IMR-90 (cell line): ENCODE measurements at regions not wholly inside any gene's neighbourhood (a gene's known extent, or its start where the extent isn't known, plus 50 kb on each side); places are given as distances from the start of the nearest gene placed in this dataset.

Experiments
- ATAC-seq: fragments of 200-7000 bp; cut with Tn5 transposase; 2 replicates; pipeline ENCODE4 v1.9.1; 2020; ENCODE audit warnings: low read depth, mild to moderate bottlenecking, moderate library complexity
- BruUV-seq: library from RNA; stranded (reverse); fragments of 400-500 nt; replicated peaks from 2 replicates; lab custom pipeline; 2021; lab: Mats Ljungman, UMichigan
- CTCF ChIA-PET: fragments of 300-600 bp; formaldehyde crosslinking; extraction: SDS; loops from one replicate; lab custom pipeline; 2021; ENCODE audit warnings: antibody characterized with exemption; lab: Yijun Ruan, JAX
- POLR2A ChIA-PET: fragments of 300-600 bp; sonication (Branson Sonifier 250); formaldehyde crosslinking; loops from one replicate; lab custom pipeline; 2022; ENCODE audit warnings: antibody characterized with exemption; ENCODE audit not compliant: unreplicated experiment; lab: Charles Lee
- DNase-seq: peaks from one replicate; pipeline ENCODE4 v3.0.0; 2013
- H2AFZ ChIP-seq: replicated peaks from 2 replicates; pipeline ENCODE3; 2013; ENCODE audit warnings: low read length, mild to moderate bottlenecking; ENCODE audit not compliant: poor library complexity
- H2AK5ac ChIP-seq: 2 replicates; pipeline ENCODE4 v1.6.1; 2013; ENCODE audit warnings: low read depth, low read length, inconsistent platforms
- H2AK9ac ChIP-seq: replicated peaks from 2 replicates; pipeline ENCODE3; 2013; ENCODE audit warnings: mild to moderate bottlenecking, low read depth, low read length, moderate library complexity; ENCODE audit not compliant: poor library complexity
- H2BK120ac ChIP-seq: 2 replicates; pipeline ENCODE4 v1.6.1; 2013; ENCODE audit warnings: low read depth, low read length, inconsistent platforms
- H2BK15ac ChIP-seq: 3 replicates; pipeline ENCODE4 v1.6.1; 2013; ENCODE audit warnings: low read depth, low read length, inconsistent platforms
- H2BK20ac ChIP-seq: 2 replicates; pipeline ENCODE4 v1.6.1; 2013; ENCODE audit warnings: low read depth, mild to moderate bottlenecking, inconsistent platforms, low read length, moderate library complexity
- H2BK5ac ChIP-seq: 2 replicates; pipeline ENCODE4 v1.6.1; 2013; ENCODE audit warnings: mild to moderate bottlenecking, low read depth, low read length, inconsistent platforms; ENCODE audit not compliant: poor library complexity, severe bottlenecking
- H3K14ac ChIP-seq: replicated peaks from 2 replicates; pipeline ENCODE4 v1.6.1; 2013; ENCODE audit warnings: low read depth, low read length, inconsistent platforms
- H3K18ac ChIP-seq: 2 replicates; pipeline ENCODE4 v1.6.1; 2013; ENCODE audit warnings: low read depth, low read length, control low read depth
- H3K23ac ChIP-seq: 2 replicates; pipeline ENCODE4 v1.6.1; 2013; ENCODE audit warnings: low read depth, low read length, inconsistent platforms
- H3K27ac ChIP-seq: 2 replicates; pipeline ENCODE4 v1.5.1; 2013; ENCODE audit warnings: mild to moderate bottlenecking, control low read depth, low read length; ENCODE audit not compliant: insufficient read depth
- H3K27me3 ChIP-seq: 2 replicates; pipeline ENCODE4 v1.6.1; 2013; ENCODE audit warnings: low read length; ENCODE audit not compliant: control insufficient read depth, insufficient read depth
- H3K36me3 ChIP-seq: 2 replicates; pipeline ENCODE4 v1.6.1; 2013; ENCODE audit warnings: low read length, mixed read lengths; ENCODE audit not compliant: control insufficient read depth, insufficient read depth
- H3K4ac ChIP-seq: 2 replicates; pipeline ENCODE4 v1.6.1; 2013; ENCODE audit warnings: low read depth, low read length, inconsistent platforms
- H3K4me1 ChIP-seq: 2 replicates; pipeline ENCODE4 v1.6.1; 2013; ENCODE audit warnings: low read length, mixed read lengths; ENCODE audit not compliant: control insufficient read depth, insufficient read depth
- H3K4me2 ChIP-seq: 2 replicates; pipeline ENCODE4 v1.6.1; 2013; ENCODE audit warnings: low read depth, mild to moderate bottlenecking, control low read depth, low read length, moderate library complexity
- H3K4me3 ChIP-seq: 2 replicates; pipeline ENCODE4 v1.5.1; 2013; ENCODE audit warnings: low read depth, mild to moderate bottlenecking, control low read depth, low read length, moderate library complexity; ENCODE audit not compliant: insufficient read depth
- H3K56ac ChIP-seq: 2 replicates; pipeline ENCODE4 v1.6.1; 2013; ENCODE audit warnings: low read length, inconsistent platforms; ENCODE audit not compliant: insufficient read depth; ENCODE audit errors: extremely low read depth
- H3K79me1 ChIP-seq, 2 experiments: 2 replicates each; pipeline ENCODE4 v1.6.1; 2013; ENCODE audit warnings: low read length in 2 of 2, inconsistent platforms in 1 of 2, low read depth in 1 of 2
- H3K9ac ChIP-seq: 2 replicates; pipeline ENCODE4 v1.6.1; 2013; ENCODE audit warnings: low read depth, low read length, control low read depth
- H3K9me1 ChIP-seq: 2 replicates; pipeline ENCODE4 v1.6.1; 2013; ENCODE audit warnings: low read length, inconsistent platforms; ENCODE audit not compliant: insufficient read depth
- H3K9me3 ChIP-seq: 2 replicates; pipeline ENCODE4 v1.6.1; 2013; ENCODE audit warnings: low read length; ENCODE audit not compliant: control insufficient read depth, insufficient read depth
- H4K20me1 ChIP-seq: 2 replicates; pipeline ENCODE4 v1.6.1; 2013; ENCODE audit warnings: low read length, inconsistent platforms; ENCODE audit not compliant: insufficient read depth
- H4K5ac ChIP-seq: 2 replicates; pipeline ENCODE4 v1.6.1; 2013; ENCODE audit warnings: mild to moderate bottlenecking, low read depth, low read length, control low read depth
- H4K8ac ChIP-seq, 2 experiments: 2 replicates each; pipeline ENCODE4 v1.6.1; 2013; ENCODE audit warnings: low read depth in 2 of 2, low read length in 2 of 2, control low read depth in 1 of 2, inconsistent platforms in 1 of 2
- H4K91ac ChIP-seq: 2 replicates; pipeline ENCODE4 v1.6.1; 2013; ENCODE audit warnings: low read depth, low read length, inconsistent platforms; ENCODE audit not compliant: insufficient read depth
- BHLHE40 ChIP-seq: fragments of 150-350 bp; IDR thresholded peaks from 2 replicates; pipeline ENCODE4 v1.6.1; 2016; ENCODE audit warnings: mild to moderate bottlenecking, low read depth, low read length
- CEBPB ChIP-seq: IDR thresholded peaks from 2 replicates; pipeline ENCODE4 v1.6.1; 2012; ENCODE audit warnings: low read depth, low read length, improper control_type of control experiment
- CHD1 ChIP-seq: IDR thresholded peaks from 2 replicates; pipeline ENCODE4 v1.6.1; 2012; ENCODE audit warnings: low read depth, low read length, improper control_type of control experiment
- CTCF ChIP-seq: conservative IDR thresholded peaks from 2 replicates; pipeline ENCODE4 v1.5.1; 2012; ENCODE audit warnings: mild to moderate bottlenecking, low read depth, low read length, improper control_type of control experiment
- ELK1 ChIP-seq: fragments of 150-350 bp; IDR thresholded peaks from 2 replicates; pipeline ENCODE4 v1.6.1; 2016; ENCODE audit warnings: low read depth, mild to moderate bottlenecking, low read length, moderate library complexity, borderline replicate concordance
- FOS ChIP-seq: fragments of 150-350 bp; IDR thresholded peaks from 2 replicates; pipeline ENCODE4 v1.6.1; 2016; ENCODE audit warnings: low read depth, low read length
- MAFK ChIP-seq: IDR thresholded peaks from 2 replicates; pipeline ENCODE4 v1.6.1; 2012; ENCODE audit warnings: low read depth, low read length, improper control_type of control experiment
- MAZ ChIP-seq: IDR thresholded peaks from 2 replicates; pipeline ENCODE4 v1.6.1; 2012; ENCODE audit warnings: low read depth, mild to moderate bottlenecking, low read length, improper control_type of control experiment, moderate library complexity, borderline replicate concordance
- MXI1 ChIP-seq: IDR thresholded peaks from 2 replicates; pipeline ENCODE4 v1.6.1; 2012; ENCODE audit warnings: low read depth, mild to moderate bottlenecking, low read length, moderate library complexity, borderline replicate concordance
- NFE2L2 ChIP-seq: fragments of 150-350 bp; IDR thresholded peaks from 2 replicates; pipeline ENCODE4 v1.6.1; 2016; ENCODE audit warnings: low read depth, mild to moderate bottlenecking, low read length
- POLR2A ChIP-seq: IDR thresholded peaks from 2 replicates; pipeline ENCODE4 v1.6.1; 2012; ENCODE audit warnings: mild to moderate bottlenecking, low read depth, low read length
- RAD21 ChIP-seq: IDR thresholded peaks from 2 replicates; pipeline ENCODE4 v1.6.1; 2012; ENCODE audit warnings: low read length, improper control_type of control experiment
- RCOR1 ChIP-seq: IDR thresholded peaks from 2 replicates; pipeline ENCODE4 v1.6.1; 2012; ENCODE audit warnings: mild to moderate bottlenecking, low read length, improper control_type of control experiment; ENCODE audit not compliant: insufficient replicate concordance
- RFX5 ChIP-seq: IDR thresholded peaks from 2 replicates; pipeline ENCODE4 v1.8.0; 2012; ENCODE audit warnings: low read depth, mild to moderate bottlenecking, low read length, moderate library complexity
- SMC3 ChIP-seq: fragments of 150-350 bp; IDR thresholded peaks from 2 replicates; pipeline ENCODE4 v1.6.1; 2016; ENCODE audit warnings: low read depth, mild to moderate bottlenecking, antibody characterized with exemption, low read length, moderate library complexity
- USF2 ChIP-seq: fragments of 150-350 bp; IDR thresholded peaks from 2 replicates; pipeline ENCODE4 v1.6.1; 2017; ENCODE audit warnings: mild to moderate bottlenecking, antibody characterized with exemption, low read length, low read depth
- WGBS, 2 experiments: methylation state at CpG; one replicate each; pipeline versions ENCODE4 v1.1.5 to v1.1.7; 2013; ENCODE audit warnings: missing lambda C conversion rate in 2 of 2; ENCODE audit not compliant: insufficient read length in 1 of 2; ENCODE audit errors: extremely low coverage in 2 of 2; 5-methylcytosine and 5-hydroxymethylcytosine counted together
- dilution Hi-C: fragments of 300-500 bp; cut with HindIII; formaldehyde crosslinking; loops from one replicate; pipeline ENCODE4 v1.14.3; 2018; ENCODE audit warnings: low sequenced_read_pairs; ENCODE audit not compliant: unreplicated experiment
- in situ Hi-C: fragments of 300-500 bp; cut with MboI; formaldehyde crosslinking; loops from 3 replicates; pipeline ENCODE4 v1.14.3; 2019; ENCODE audit warnings: low sequenced_read_pairs, inconsistent platforms, mixed read lengths
- intact Hi-C: fragments of 100-400 bp; cut with micrococcal nuclease; formaldehyde crosslinking; loops from 2 replicates; pipeline ENCODE4 v1.10.0; 2022

GRCh38 chr18:38174173-38174572 lies 608.6 kb upstream of the CELF4 start:
- Histone ChIP-seq H4K8ac (no peak overlapping the region), H3K23ac (no peak overlapping the region), H3K56ac (no peak overlapping the region), H2BK120ac (no peak overlapping the region), H3K27me3 (no peaks in the 10 kb centered on the region), H2BK5ac (no peak overlapping the region), H3K9me3 (no peaks in the 10 kb centered on the region; the same call in 1 of the 2 replicates), H4K20me1 (no peaks in the 10 kb centered on the region), H3K18ac (no peak overlapping the region), H2BK15ac (no peak overlapping the region), H3K9me1 (no peaks in the 10 kb centered on the region), H4K5ac (no peak overlapping the region), H3K4me3 (no peak overlapping the region), H4K91ac (no peak overlapping the region), H2AK9ac (no peak overlapping the region), H3K14ac (no peak overlapping the region), H2AFZ (no peak overlapping the region), H3K79me1 (no peaks in the 10 kb centered on the region), H3K4me2 (no peak overlapping the region), H2AK5ac (no peak overlapping the region), H3K27ac (no peak overlapping the region), H3K36me3 (no peaks in the 10 kb centered on the region), H2BK20ac (no peak overlapping the region), H3K9ac (no peak overlapping the region), H3K4ac (no peak overlapping the region), H3K4me1 (no peaks in the 10 kb centered on the region)
- no peak for TF ChIP-seq POLR2A
- no peak for TF ChIP-seq CEBPB
- TF ChIP-seq MAZ: no peak
- TF ChIP-seq CHD1: no peak
- TF ChIP-seq BHLHE40: no peak
- TF ChIP-seq ELK1: no peak
- TF ChIP-seq FOS: no peak
- no peak for TF ChIP-seq MXI1
- TF ChIP-seq USF2: no peak
- TF ChIP-seq RCOR1: no peak
- TF ChIP-seq MAFK: no peak
- no peak for TF ChIP-seq SMC3
- TF ChIP-seq NFE2L2: no peak
- no peak for TF ChIP-seq RFX5
- no peak for TF ChIP-seq CTCF
- TF ChIP-seq RAD21: no peak
- no TSS peak for BruUV-seq
- intact Hi-C loops (no loop called here), dilution Hi-C loops (no loop called here), in situ Hi-C loops (no loop called here)
- ChIA-PET POLR2A (no interaction called here), CTCF (no interaction called here)
- DNase-seq: no peak
- no CpG with 5 or more reads among the region's 1 CpG for WGBS, 2 experiments
- no peak for ATAC-seq
